ENCODE measurements at regions not wholly inside any gene's neighbourhood (a gene's known extent, or its start where the extent isn't known, plus 50 kb on each side); places are given as distances from the start of the nearest gene placed in this dataset.

GRCh38 chr10:121250995-121251764 lies 347.1 kb downstream of the FGFR2 start:
- Histone ChIP-seq H3K4me3 (ENCODE audit: low read depth, low read length) (no peak overlapping the region), H3K27ac (no peak overlapping the region), H3K4me2 (ENCODE audit: low read length) (no peak overlapping the region), H3K9ac (no peak overlapping the region), H2AFZ (no peak overlapping the region), H3K27me3 (ENCODE audit: control insufficient read depth, insufficient read depth, low read length) (no peaks in the 10 kb centered on the region), H3K4me1 (no peaks in the 10 kb centered on the region), H3K79me2 (no peaks in the 10 kb centered on the region), H3K36me3 (ENCODE audit: control insufficient read depth, insufficient read depth, low read length) (no peaks in the 10 kb centered on the region), H3K9me3 (ENCODE audit: control insufficient read depth, low read length) (no peaks in the 10 kb centered on the region)
- TF ChIP-seq CTCF (IDR thresholded peaks at IDR 0.05), result no peak

GRCh38 chr10:121252756-121253155 lies 345.5 kb downstream of the FGFR2 start:
- Histone ChIP-seq H3K9me3 (ENCODE audit: control insufficient read depth, low read length) (no peaks in the 10 kb centered on the region), H2AFZ (no peak overlapping the region), H3K4me3 (ENCODE audit: low read depth, low read length) (no peak overlapping the region), H3K4me2 (ENCODE audit: low read length) (no peak overlapping the region), H3K36me3 (ENCODE audit: control insufficient read depth, insufficient read depth, low read length) (no peaks in the 10 kb centered on the region), H3K27me3 (ENCODE audit: control insufficient read depth, insufficient read depth, low read length) (no peaks in the 10 kb centered on the region), H3K27ac (no peak overlapping the region), H3K79me2 (no peaks in the 10 kb centered on the region), H3K9ac (no peak overlapping the region), H3K4me1 (no peaks in the 10 kb centered on the region)
- no peak for TF ChIP-seq CTCF (IDR thresholded peaks at IDR 0.05)

- no peak overlapping the region for H3K27ac ChIP-seq
- no peak for TF ChIP-seq CTCF (IDR thresholded peaks at IDR 0.05)
- H3K27me3 ChIP-seq (ENCODE audit: control insufficient read depth, insufficient read depth, low read length), result no peaks in the 10 kb centered on the region
- no peaks in the 10 kb centered on the region for H3K9me3 ChIP-seq (ENCODE audit: control insufficient read depth, low read length)
- no peak overlapping the region for H3K4me2 ChIP-seq (ENCODE audit: low read length)
- H3K79me2 ChIP-seq, result no peaks in the 10 kb centered on the region
- no peak overlapping the region for H3K4me3 ChIP-seq (ENCODE audit: low read depth, low read length)
- no peaks in the 10 kb centered on the region for H3K36me3 ChIP-seq (ENCODE audit: control insufficient read depth, insufficient read depth, low read length)
- no peak overlapping the region for H2AFZ ChIP-seq
- no peak overlapping the region for H3K9ac ChIP-seq
- H3K4me1 ChIP-seq, result no peaks in the 10 kb centered on the region
Observed at GRCh38 chr10:121260377-121260776, 337.9 kb downstream of the FGFR2 start.

- H3K4me1 ChIP-seq, result no peaks in the 10 kb centered on the region
- no peak overlapping the region for H3K4me2 ChIP-seq (ENCODE audit: low read length)
- no peak overlapping the region for H3K4me3 ChIP-seq (ENCODE audit: low read depth, low read length)
- H3K9ac ChIP-seq, result no peak overlapping the region
- no peak overlapping the region for H2AFZ ChIP-seq
- H3K27me3 ChIP-seq (ENCODE audit: control insufficient read depth, insufficient read depth, low read length), result no peaks in the 10 kb centered on the region
- H3K36me3 ChIP-seq (ENCODE audit: control insufficient read depth, insufficient read depth, low read length), result no peaks in the 10 kb centered on the region
- no peak overlapping the region for H3K27ac ChIP-seq
- no peaks in the 10 kb centered on the region for H3K79me2 ChIP-seq
- no peak for TF ChIP-seq CTCF (IDR thresholded peaks at IDR 0.05)
- H3K9me3 ChIP-seq (ENCODE audit: control insufficient read depth, low read length), result no peaks in the 10 kb centered on the region
Observed at GRCh38 chr10:121261665-121262064, 336.6 kb downstream of the FGFR2 start.
